Endodermal cell (in vitro differentiated cells): ENCODE measurements at regions not wholly inside any gene's neighbourhood (a gene's known extent, or its start where the extent isn't known, plus 50 kb on each side); places are given as distances from the start of the nearest gene placed in this dataset.
A peak's percentile ranks its signal among the peaks of the same experiment; 100 is the strongest.

Experiments used
- DNase-seq: peaks from one replicate; pipeline ENCODE4 v3.0.0-alpha.2; 2017
- H3K27ac ChIP-seq: 2 replicates; pipeline ENCODE4 v1.5.1; 2013; ENCODE audit warnings: mild to moderate bottlenecking, low read depth, low read length, moderate library complexity
- H3K27me3 ChIP-seq: 2 replicates; pipeline ENCODE4 v1.6.1; 2013; ENCODE audit warnings: mild to moderate bottlenecking, low read length, moderate library complexity; ENCODE audit not compliant: insufficient read depth, control insufficient read depth, poor library complexity, severe bottlenecking
- H3K36me3 ChIP-seq: 2 replicates; pipeline ENCODE4 v1.7.0; 2013; ENCODE audit warnings: mild to moderate bottlenecking, low read length, moderate library complexity; ENCODE audit not compliant: control insufficient read depth, insufficient read depth
- H3K4me1 ChIP-seq: one replicate; pipeline ENCODE4 v1.7.0; 2013; ENCODE audit warnings: low read length; ENCODE audit not compliant: control insufficient read depth, insufficient read depth
- H3K4me3 ChIP-seq: 2 replicates; pipeline ENCODE4 v1.5.1; 2013; ENCODE audit warnings: mild to moderate bottlenecking, low read length, moderate library complexity
- H3K9ac ChIP-seq: 2 replicates; pipeline ENCODE4 v1.6.1; 2013; ENCODE audit warnings: mild to moderate bottlenecking, low read length, moderate library complexity; ENCODE audit not compliant: poor library complexity, severe bottlenecking; ENCODE audit errors: extremely low read depth
- H3K9me3 ChIP-seq: 2 replicates; pipeline ENCODE4 v1.6.1; 2013; ENCODE audit warnings: mild to moderate bottlenecking, low read length, moderate library complexity; ENCODE audit not compliant: control insufficient read depth
- H3K27ac Mint-ChIP-seq: 2 replicates; pipeline ENCODE4 v1.8.0; 2020; ENCODE audit warnings: mixed read lengths
- H3K27me3 Mint-ChIP-seq: 2 replicates; pipeline ENCODE4 v1.8.0; 2021; ENCODE audit warnings: mild to moderate bottlenecking, mixed read lengths; ENCODE audit not compliant: insufficient read depth
- H3K36me3 Mint-ChIP-seq: 2 replicates; pipeline ENCODE4 v1.8.0; 2020; ENCODE audit warnings: low read depth, mixed read lengths
- H3K4me1 Mint-ChIP-seq: 2 replicates; pipeline ENCODE4 v1.8.0; 2020; ENCODE audit warnings: mixed read lengths
- H3K4me3 Mint-ChIP-seq: 2 replicates; pipeline ENCODE4 v1.8.0; 2020; ENCODE audit warnings: mild to moderate bottlenecking, moderate library complexity, mixed read lengths
- H3K9me3 Mint-ChIP-seq: 2 replicates; pipeline ENCODE4 v1.8.0; 2020; ENCODE audit warnings: mild to moderate bottlenecking, mixed read lengths
- WGBS, 2 experiments: methylation state at CpG; one replicate each; pipeline versions ENCODE4 v1.1.5 to v1.1.7; 2013; ENCODE audit warnings: missing lambda C conversion rate in 2 of 2, mixed read lengths in 1 of 2; ENCODE audit not compliant: insufficient coverage in 1 of 2, insufficient read length in 1 of 2; 5-methylcytosine and 5-hydroxymethylcytosine counted together
- TF ChIP-seq, protein P1 (sequence below): fragments of 200-600 bp; sonication (generic); conservative IDR thresholded peaks from 2 replicates; pipeline ENCODE4 v1.5.0; 2021; ENCODE audit warnings: antibody characterized with exemption, mild to moderate bottlenecking

DNA sequence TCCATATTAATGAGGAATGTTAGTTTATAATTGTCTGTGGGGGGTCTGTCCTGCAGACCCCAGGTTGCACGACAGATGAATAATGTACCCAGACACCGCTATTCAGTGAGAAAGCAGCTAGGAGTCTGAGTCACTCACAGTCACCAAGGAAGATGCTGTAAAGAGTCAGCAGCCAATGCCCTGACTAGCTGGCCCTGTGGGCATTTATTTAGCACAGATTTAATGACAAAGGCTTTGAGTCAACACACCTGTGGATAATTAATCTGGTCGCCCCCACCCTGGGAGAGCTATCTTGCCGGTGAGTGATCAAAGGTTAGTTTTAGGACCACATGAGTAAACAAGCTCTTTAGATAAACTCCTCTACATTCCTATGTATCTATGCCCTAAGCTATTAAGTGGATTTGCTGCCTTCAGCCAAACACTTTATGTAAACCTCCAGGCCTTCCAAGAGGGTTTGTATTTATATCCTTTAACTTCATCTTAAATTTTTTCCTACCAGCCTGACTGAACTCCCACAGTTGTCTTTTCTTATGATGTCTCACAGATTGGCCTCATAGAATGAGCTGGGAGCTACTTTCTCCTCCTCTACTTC is 180.0 kb upstream of the ADCY1 start:
- WGBS, 2 experiments: 70 to 75% methylated on average over 3 to 4 of the region's 4 CpGs
- Histone ChIP-seq H3K4me1 (peaks cover 3% of the 10 kb centered on the region), H3K9ac (no peak overlapping the region), H3K36me3 (no peaks in the 10 kb centered on the region), H3K9me3 (peaks cover 50% of the 10 kb centered on the region), H3K4me3 (peak overlapping the region; percentile 69), H3K27me3 (peaks cover 6% of the 10 kb centered on the region), H3K27ac (no peak overlapping the region)
- Mint-ChIP-seq H3K27me3 (peaks cover 7% of the 10 kb centered on the region), H3K27ac (no peak overlapping the region), H3K4me1 (no peaks in the 10 kb centered on the region), H3K4me3 (no peak overlapping the region), H3K36me3 (no peaks in the 10 kb centered on the region), H3K9me3 (peaks cover 34% of the 10 kb centered on the region)
- TF ChIP-seq, protein P1, sequence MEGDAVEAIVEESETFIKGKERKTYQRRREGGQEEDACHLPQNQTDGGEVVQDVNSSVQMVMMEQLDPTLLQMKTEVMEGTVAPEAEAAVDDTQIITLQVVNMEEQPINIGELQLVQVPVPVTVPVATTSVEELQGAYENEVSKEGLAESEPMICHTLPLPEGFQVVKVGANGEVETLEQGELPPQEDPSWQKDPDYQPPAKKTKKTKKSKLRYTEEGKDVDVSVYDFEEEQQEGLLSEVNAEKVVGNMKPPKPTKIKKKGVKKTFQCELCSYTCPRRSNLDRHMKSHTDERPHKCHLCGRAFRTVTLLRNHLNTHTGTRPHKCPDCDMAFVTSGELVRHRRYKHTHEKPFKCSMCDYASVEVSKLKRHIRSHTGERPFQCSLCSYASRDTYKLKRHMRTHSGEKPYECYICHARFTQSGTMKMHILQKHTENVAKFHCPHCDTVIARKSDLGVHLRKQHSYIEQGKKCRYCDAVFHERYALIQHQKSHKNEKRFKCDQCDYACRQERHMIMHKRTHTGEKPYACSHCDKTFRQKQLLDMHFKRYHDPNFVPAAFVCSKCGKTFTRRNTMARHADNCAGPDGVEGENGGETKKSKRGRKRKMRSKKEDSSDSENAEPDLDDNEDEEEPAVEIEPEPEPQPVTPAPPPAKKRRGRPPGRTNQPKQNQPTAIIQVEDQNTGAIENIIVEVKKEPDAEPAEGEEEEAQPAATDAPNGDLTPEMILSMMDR: no peak
- DNase-seq: no peak

DNA sequence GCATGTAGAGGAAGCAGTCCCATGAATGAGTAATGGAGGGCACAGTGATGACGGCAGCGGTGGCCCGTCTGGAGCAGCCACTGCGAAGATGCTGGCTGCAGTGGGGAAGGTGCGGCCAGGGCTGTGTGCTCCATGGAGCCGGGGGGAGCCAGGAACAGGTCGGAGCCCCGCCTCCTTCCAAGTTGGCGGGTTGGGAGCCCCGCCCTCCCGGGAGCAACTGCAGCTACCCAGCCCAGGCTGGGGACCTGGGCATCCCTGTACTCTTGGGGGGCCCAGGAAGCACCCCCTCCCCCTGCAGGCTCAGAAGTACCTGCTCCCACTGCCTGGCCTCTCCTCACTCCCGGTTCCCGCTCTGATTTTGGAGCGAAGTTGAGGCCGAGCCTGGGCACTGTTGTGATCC is 175.1 kb upstream of the ADCY1 start:
- H3K36me3 Mint-ChIP-seq: peaks cover 4% of the 10 kb centered on the region
- Histone ChIP-seq H3K27me3 (peaks cover 6% of the 10 kb centered on the region), H3K9ac (no peak overlapping the region), H3K27ac (no peak overlapping the region), H3K4me1 (peaks cover 3% of the 10 kb centered on the region), H3K36me3 (no peaks in the 10 kb centered on the region), H3K9me3 (peaks cover 34% of the 10 kb centered on the region), H3K4me3 (no peak overlapping the region)
- no peak for DNase-seq
- peaks cover 37% of the 10 kb centered on the region for H3K9me3 Mint-ChIP-seq
- TF ChIP-seq, protein P1: no peak
- H3K4me3 Mint-ChIP-seq: no peak overlapping the region
- no peaks in the 10 kb centered on the region for H3K4me1 Mint-ChIP-seq
- H3K27me3 Mint-ChIP-seq: peaks cover 9% of the 10 kb centered on the region
- 78 to 89% methylated on average over 3 to 15 of the region's 15 CpGs for WGBS, 2 experiments
- no peak overlapping the region for H3K27ac Mint-ChIP-seq

DNA sequence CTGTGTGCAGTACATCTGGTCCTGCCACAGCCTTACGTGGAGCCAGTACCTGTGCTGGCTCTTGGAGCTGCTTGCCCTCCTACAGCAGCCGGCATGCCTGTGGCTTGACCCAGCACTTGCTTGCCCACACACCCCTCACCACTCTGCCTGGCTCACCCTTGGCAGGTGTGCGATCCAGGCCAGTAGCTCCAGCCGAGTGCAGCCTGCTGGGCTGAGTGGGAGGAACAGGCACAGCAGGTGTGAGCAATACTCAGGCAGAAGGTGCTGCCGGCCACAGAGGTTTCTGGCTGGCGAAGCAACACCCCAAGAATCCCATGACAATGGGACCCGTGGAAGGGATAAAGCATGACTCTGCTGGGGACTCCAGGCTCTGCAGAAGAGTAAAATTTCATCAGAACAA is 173.5 kb upstream of the ADCY1 start:
- H3K27me3 Mint-ChIP-seq: peaks cover 15% of the 10 kb centered on the region
- Histone ChIP-seq H3K36me3 (no peaks in the 10 kb centered on the region), H3K9me3 (peaks cover 18% of the 10 kb centered on the region), H3K9ac (no peak overlapping the region), H3K4me3 (no peak overlapping the region), H3K27me3 (peaks cover 6% of the 10 kb centered on the region), H3K4me1 (no peaks in the 10 kb centered on the region), H3K27ac (no peak overlapping the region)
- TF ChIP-seq, protein P1: no peak
- H3K4me1 Mint-ChIP-seq: no peaks in the 10 kb centered on the region
- H3K4me3 Mint-ChIP-seq: no peak overlapping the region
- no peak for DNase-seq
- no peak overlapping the region for H3K27ac Mint-ChIP-seq
- H3K9me3 Mint-ChIP-seq: peaks cover 24% of the 10 kb centered on the region
- 92 to 93% methylated on average over 5 to 7 of the region's 7 CpGs for WGBS, 2 experiments
- peaks cover 4% of the 10 kb centered on the region for H3K36me3 Mint-ChIP-seq
